ENCODE measurements at regions not wholly inside any gene's neighbourhood (a gene's known extent, or its start where the extent isn't known, plus 50 kb on each side); places are given as distances from the start of the nearest gene placed in this dataset.

DNA sequence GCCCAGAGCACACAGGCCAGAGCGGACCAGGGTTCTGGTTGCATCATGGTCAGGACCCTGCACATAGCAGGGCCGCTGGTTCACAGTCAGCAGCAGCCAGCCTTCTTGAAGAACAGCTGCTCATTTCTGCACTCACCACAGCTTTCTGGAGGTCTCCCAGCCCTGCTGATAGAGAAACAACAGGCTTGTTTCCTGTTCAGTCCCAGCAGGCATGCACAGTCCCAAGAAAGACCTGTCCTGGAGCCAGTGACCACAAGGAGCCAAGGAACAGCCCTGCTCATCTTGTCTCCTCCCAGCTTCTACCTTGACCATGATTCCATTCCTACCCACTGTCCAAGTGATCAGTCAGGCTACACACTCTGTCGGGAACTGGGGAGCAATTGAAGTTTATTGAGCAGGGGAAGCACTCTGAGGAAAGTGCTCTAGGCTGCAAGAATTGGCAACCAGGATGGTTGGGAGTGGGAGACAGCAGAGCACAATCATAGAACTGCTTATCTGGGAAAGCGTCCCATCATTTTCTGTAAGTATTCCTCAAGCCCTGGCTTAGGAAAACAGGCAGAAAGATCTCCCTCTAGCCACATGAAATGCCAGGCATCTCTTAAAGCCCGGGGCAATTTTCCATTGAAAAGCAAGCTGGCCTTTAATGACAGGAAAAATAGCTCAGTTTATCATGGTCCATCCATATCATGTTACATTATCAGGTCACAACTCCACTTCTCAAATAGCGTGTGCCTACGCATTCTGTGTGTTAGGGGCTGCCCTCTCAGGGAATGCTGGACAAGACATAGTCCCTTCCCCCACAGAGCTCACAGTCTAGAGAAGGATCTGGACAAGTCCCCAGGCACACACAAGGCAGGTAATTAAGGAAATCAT is 155.4 kb upstream of the FOXF1 start:
- TF ChIP-seq BACH1 (IDR thresholded peaks at IDR 0.05; ENCODE audit: borderline replicate concordance) (no peak), ATF7 (IDR thresholded peaks at IDR 0.05; ENCODE audit: low read depth) (no peak), FOXK2 (IDR thresholded peaks at IDR 0.05) (no peak)

All from GM12878 (cell line).